ENCODE measurements at regions not wholly inside any gene's neighbourhood (a gene's known extent, or its start where the extent isn't known, plus 50 kb on each side); places are given as distances from the start of the nearest gene placed in this dataset.
"Not testable (repeated sequence)": the region's sequence is repeated elsewhere in the genome, so short reads cannot be mapped to it uniquely, and the experiment has no call there.

DNA sequence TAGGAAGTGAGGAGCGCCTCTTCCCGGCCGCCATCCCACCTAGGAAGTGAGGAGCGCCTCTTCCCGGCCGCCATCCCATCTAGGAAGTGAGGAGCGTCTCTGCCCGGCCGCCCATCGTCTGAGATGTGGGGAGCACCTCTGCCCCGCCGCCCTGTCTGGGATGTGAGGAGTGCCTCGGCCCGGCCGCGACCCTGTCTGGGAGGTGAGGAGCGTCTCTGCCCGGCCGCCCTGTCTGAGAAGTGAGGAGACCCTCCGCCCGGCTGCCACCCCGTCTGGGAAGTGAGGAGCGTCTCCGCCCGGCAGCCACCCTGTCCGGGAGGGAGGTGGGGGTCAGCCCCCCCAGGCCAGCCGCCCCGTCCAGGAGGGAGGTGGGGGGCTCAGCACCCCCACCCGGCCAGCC lies 814.4 kb downstream of the GATA3 start:
- not testable (repeated sequence) for DNase-seq (ENCODE audit: low read depth in 2 of 2)

DNA sequence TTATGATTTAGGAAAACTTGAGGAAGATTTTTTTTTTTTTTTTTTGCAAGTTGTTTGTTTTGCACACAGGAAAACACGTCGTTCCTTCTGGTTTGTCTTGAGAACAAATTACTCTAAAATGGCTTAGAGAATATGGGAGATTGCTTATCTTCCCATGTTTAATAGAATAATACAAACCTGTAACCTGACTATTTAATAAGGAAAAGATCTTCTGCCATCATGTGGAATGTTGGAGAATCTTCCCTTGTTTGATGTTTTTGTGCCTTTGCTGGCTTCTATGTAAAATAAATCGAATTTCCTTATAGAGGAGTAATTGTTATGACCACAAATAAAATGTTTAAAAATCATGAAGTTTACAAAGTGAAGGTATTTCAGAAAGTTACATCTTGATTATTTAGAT lies 818.8 kb downstream of the GATA3 start:
- DNase-seq (ENCODE audit: low read depth in 2 of 2): no peak

DNA sequence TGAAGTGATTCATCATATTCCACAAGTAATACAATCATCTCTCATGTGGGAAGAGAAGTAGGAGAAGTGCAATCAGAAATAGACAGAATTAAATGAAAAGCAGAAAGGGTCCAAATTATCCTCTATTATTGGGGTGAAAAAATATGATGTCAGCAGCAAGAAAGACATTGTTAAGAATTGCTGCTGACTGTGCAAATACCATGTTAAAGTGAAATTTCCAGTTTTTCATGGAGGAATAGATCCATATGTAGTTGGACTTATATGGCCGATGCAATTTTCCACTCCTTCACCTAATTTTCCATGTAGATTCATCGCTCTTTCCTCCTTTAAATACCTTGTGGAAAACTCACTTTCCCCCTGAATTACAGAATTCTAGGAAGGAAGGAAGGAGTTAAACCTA lies 819.8 kb downstream of the GATA3 start:
- DNase-seq (ENCODE audit: low read depth in 2 of 2): no peak

DNA sequence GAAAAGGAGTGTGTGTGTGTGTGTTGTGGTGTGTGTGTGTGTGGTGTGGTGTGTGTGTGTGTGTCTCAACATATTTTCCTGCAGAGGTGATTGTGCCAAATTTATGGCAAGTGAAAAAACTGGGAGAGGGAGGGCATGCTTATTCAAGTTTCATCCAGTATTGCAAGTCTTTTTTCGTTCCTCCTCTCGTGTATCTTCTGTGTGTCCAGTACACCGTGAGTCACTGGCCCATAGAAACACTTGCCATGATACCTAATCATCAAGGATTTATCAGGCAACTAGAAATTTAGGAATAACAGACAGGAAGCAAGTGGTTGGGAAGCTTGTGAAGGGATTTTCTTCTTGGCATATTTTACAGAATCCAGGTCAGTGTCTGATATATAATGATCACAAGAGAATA lies 820.5 kb downstream of the GATA3 start:
- no peak for DNase-seq (ENCODE audit: low read depth in 2 of 2)

DNA sequence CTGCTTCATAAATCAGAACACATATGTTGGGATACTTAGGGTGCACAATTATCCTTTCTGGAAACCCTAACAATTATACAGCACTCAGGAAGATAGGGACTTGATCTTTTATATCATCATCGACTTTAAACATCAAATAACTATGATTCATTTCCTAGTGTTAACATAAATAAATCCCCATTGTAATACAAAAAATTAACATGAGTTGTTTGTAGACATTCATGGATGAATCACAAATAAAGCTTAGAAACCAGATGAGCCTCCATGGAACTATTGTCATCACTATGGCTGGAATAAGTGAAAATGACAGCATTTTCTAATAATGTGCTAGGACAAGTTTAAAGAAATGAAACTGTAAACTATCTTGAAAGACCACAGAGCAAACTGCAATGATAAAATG lies 821.7 kb downstream of the GATA3 start:
- DNase-seq (ENCODE audit: low read depth in 2 of 2): no peak

DNA sequence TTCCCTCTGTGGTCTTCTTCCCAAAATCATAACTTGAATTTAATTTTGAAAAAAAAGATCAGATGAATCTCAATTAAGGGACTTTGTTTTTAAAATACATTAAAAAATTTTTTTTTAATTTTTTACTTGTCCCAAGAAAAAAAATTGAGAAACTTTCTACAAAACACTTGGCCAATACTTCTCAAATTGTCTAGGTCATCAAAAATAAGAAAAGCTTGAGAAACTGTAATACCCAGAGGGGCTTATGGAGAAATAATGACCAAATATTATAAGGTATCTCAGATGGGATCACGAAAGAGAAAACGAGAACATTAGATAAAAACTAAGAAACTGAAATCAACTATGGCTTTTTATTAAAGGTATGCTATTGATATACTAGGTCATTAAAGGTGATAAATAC lies 835.0 kb downstream of the GATA3 start:
- no peak for DNase-seq (ENCODE audit: low read depth in 2 of 2)

DNA sequence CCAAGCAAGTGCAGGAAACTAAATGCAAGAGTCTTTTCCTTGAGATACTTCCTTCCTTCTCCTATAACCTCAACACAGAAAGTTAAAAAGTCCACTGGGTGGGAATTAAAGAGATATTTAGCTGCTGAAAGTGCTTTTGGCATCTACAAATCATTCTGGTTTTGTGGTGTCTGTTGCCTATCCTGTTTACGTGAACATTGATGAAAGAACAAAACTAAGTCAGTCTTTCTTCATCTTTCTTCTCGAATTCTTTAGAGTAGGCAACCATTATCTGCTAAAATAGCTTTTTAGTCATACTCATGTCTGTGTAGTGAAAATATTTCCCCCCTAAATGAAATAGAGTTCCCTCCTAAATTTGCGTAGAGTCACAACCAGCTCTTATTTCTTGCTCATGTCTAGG lies 838.6 kb downstream of the GATA3 start:
- DNase-seq (ENCODE audit: low read depth in 2 of 2): no peak

DNA sequence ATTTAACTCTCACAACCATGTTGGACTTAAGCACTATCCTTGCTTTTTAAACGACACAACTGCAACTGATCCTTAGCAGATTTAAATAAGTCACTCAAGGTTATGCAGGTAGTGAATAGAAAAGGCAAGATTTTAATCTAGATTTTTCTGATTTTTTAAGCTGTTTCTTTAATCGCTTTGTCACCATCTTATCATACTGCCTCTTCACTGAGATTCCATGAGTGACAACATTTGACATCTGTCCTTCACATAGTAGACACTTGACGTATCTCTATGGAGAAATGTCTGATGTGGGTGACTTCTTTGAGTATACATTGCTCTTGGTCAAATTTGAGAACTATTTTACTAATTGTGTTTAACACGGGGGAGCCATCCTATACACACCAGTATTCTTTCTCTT lies 839.7 kb downstream of the GATA3 start:
- no peak for DNase-seq (ENCODE audit: low read depth in 2 of 2)

DNA sequence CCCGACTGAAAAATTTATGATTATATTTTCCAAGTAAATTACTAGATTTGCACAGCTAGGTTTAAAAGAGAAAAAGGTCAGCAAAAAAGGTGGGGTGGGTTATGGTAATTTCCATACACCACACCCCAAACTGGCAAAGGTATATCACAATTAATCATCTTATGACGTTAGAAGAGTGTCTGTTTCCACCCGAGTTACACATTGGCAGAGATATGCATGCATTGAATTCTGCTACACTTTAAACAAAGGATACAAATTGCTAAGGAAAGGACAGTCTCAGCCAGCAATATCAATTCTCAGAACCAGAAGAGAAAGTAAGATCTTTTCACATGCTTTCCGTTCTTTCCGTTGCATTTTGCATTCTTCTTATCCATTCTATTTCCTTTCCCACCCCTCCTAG lies 843.3 kb downstream of the GATA3 start:
- no peak for DNase-seq (ENCODE audit: low read depth in 2 of 2)

DNA sequence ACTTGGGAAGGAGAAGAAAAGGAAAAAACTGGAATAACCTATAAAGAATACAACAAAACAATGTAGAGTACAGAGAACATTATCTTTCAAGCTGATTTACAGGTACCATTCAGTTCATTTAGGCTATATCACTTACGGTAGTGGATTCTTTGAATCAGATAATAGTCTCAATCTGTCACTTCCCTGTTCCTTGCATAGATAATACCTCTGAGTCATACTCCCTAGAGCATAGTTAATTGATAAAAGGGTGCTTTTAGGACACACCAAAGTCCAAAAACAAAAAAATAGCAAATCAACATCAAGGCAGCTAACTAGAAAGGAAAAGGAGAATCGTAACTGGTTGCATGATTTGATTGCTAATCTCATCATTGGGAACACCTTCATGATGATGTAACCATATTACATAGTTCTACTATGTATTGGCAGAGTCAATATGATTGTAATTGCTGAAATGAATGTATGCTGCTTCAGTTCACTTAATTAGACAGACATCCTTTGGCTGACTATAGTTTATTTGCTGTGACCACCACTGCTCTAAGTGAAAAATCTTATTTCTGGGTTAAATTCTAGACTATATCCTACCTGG lies 844.4 kb downstream of the GATA3 start:
- DNase-seq (ENCODE audit: low read depth in 2 of 2): no peak

DNA sequence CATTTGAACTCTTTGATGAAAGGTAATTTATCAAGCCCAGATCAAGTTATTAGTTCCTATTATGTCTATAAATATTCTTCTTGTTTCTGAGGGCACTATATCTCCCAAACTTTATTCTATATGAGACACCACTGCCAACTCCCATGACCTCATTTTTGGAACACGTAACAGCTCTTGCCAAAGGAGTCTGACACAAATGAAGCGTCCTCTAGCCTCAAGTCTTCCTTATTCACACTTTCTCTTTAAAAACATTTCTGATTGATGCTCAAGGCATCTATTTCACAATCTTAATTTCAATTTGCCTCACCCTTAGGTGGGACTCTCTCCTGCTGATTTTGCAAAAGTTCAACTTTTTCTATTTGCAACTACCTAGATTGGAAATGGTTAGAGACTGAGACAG lies 848.4 kb downstream of the GATA3 start:
- no peak for DNase-seq (ENCODE audit: low read depth in 2 of 2)

DNA sequence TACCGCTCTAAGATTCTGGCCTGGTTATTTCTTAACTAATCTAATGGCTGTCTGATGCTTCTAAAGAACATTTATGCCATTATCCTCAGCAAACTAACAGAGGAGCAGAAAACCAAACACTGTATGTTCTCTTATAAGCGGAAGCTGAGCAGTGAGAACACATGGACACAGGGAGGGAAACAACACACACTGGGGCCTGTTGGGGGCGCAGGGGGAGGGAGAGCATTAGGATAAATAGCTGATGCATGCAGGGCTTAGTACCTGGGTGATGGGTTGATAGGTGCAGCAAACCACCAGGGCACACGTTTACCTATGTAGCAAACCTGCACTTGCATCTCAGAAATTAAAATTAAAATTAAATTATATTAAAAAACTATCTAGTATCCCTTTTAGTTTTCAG lies 853.5 kb downstream of the GATA3 start:
- no peak for DNase-seq (ENCODE audit: low read depth in 2 of 2)

DNA sequence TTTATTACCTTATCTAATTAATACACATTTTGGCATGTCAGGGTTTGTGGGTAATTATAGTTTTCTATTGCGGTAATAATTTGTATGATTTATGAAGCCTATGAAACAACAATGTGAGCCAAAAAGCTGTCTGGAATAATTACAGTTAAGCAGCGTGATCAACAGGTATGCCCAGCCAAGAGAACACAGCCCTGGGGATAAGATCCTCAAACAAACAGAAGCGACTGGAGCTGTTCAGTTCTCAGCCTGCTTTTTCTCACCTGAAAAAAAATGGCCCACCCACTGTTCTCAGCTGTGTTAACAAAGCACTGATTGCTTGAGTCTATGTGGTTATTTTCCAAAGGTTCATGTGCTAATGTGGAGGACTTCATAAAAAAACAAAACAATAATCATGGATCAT lies 855.8 kb downstream of the GATA3 start:
- DNase-seq (ENCODE audit: low read depth in 2 of 2): no peak

DNA sequence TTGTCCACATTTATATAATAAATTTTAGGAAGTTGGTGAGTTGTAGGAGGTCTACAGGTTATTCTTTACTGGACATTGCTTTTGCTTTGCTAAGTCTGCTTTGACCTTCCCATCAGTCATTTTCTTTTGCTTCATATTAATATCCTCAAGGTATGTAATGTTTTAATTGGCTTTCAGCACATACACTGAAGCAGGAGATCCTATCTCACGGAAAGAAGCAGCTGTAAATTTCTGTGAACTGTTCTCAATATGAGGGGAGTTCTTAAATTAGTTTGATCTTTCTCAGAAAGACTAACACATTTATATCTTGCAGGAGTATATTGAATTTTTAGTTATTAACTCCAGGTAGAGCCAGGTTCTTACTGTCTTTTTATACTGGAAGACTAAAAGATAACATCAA lies 856.5 kb downstream of the GATA3 start:
- DNase-seq (ENCODE audit: low read depth in 2 of 2): no peak

DNA sequence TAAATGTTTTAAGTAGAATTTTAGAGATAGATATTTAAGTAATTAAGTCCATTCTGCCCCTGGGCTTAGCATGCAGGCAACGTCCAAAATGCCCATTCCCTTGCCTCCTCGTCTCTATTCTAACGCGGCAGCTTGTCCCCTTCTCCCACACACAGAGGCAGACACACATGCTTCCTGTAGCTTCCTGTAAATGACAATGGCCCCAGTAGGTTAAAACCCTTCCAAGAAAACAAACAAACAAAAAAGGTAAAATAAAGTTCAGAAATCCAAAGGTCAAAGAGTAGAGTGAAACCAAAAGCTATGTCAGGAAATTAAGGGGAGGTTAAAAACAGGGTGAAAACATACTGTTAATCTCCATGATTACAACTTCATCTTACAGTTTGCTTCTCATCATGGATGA lies 857.6 kb downstream of the GATA3 start:
- no peak for DNase-seq (ENCODE audit: low read depth in 2 of 2)

DNA sequence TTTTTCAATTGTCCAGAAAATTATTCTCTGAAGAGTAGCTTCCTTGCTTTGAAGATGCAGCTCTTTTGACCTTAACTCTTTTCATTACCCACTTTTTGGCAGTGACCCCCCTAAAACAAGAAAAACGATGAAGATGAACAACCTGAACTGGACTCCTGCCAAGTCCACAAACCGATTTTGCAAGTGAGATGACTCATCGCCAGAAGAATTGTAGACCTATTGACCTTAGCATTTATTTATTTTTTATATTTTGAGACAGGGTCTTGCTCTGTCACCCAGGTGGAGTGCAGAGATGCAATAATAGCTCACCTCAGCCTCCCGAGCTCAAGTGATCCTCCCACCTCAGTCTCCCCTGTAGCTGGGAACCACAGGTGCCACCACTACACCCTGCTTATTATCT lies 859.2 kb downstream of the GATA3 start:
- no peak for DNase-seq (ENCODE audit: low read depth in 2 of 2)

DNA sequence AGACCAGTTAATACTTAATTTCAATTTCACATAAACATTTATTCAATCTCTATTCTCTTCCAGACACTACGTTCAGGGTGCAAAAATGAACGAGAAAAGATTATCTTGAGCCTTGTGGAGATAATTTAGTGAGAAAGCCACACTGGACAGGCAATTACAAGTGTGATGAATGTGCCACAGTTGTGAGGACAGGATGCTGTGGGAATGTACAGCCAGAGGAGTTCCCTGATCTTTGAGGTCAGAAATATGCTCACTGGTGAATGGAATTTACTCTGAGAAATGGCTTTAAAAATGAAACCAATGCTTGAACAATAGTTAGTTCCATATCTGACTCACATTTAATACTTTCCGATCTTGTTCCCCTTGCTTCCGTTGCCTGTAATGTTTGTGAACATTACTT lies 864.8 kb downstream of the GATA3 start:
- no peak for DNase-seq (ENCODE audit: low read depth in 2 of 2)

DNA sequence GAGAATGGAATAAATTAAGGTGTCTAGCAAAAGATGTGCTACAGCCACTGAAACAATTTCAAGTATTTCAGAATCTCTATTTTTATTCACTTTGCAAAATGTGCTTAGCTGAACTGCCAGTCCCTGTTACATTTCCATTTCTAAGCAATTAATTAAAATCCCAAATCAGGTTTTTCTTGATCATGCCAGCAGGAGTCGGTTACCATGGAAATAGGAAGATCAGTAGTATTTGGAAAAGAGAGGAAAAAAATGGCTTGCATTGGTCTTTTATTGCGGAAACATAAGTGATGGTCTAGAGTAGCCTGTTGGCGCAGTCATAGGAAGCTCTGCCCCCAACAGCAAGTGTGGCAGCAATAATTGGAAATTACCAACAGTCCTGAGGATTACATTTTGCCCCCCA lies 867.1 kb downstream of the GATA3 start:
- DNase-seq (ENCODE audit: low read depth in 2 of 2): no peak

DNA sequence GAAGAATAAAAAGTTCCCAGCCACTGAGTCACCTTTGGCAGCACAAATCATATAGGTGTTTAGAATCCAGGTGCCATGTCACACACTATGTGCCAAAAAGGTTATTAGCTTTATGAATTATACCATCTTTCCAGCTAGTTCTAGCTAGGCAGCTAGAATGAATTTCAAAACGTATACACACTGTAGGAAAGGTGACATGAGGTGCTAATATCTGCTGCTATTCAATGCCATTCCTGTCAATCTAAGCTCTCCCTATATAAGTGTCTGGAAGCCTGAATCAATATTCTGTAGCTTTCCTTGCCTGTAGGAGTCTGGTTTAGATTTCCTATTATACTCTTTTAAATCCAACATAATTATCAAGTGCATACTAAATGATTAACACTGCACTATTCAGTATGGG lies 868.6 kb downstream of the GATA3 start:
- no peak for DNase-seq (ENCODE audit: low read depth in 2 of 2)

DNA sequence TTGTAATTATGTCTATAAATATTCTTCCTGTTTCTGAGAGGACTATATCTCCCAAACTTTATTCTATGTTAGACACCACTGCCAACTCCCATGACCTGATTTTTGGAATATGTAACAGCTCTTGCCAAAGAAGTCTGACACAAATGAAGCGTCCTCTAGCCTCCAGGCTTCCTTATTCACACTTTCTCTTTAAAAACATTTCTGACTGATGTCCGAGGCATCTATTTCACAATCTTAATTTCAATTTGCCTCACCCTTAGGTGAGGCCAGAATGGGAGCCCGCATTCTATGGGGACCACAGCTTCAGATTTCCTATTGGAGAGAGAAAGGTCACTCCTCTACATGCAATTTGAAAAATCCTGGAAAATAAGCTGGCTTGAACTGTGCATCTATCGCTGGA lies 873.2 kb downstream of the GATA3 start:
- no peak for DNase-seq (ENCODE audit: low read depth in 2 of 2)

DNA sequence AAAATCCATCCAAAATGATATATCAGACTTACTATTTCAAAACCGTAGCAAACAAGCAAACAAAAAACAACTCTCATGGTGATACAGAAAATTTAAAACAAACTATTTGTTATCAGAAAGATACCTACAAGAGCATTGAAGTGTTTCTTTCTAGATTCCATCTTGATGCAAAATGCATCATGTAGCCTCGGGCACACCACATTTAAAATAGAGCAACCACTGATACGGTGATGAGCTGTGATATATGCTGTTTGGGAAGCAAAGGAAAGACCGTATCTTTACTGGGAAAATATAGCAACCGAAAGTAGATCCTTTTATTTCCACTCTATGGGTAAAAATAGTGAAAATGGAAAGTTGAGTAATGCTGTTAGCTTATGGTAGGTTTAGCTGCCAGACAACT lies 892.0 kb downstream of the GATA3 start:
- no peak for DNase-seq (ENCODE audit: low read depth in 2 of 2)

DNA sequence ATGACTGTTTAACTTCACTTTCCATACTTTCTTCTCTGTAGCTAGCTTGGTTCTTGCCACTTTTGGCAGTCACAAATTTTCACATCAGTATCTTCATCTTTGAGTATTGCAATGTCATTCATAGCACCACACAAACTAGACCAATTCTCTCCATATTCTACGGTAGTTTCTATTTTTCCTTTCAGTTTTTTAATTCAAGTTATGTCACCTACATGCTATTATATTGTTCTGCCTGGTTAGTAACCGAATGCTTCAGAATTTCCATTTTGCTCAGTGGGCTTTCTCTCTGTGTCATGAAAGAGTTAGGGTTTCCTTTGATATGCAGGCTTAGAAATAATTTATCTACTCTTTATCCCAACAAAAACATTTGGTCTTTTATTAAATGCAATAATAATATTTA lies 896.5 kb downstream of the GATA3 start:
- no peak for DNase-seq (ENCODE audit: low read depth in 2 of 2)

DNA sequence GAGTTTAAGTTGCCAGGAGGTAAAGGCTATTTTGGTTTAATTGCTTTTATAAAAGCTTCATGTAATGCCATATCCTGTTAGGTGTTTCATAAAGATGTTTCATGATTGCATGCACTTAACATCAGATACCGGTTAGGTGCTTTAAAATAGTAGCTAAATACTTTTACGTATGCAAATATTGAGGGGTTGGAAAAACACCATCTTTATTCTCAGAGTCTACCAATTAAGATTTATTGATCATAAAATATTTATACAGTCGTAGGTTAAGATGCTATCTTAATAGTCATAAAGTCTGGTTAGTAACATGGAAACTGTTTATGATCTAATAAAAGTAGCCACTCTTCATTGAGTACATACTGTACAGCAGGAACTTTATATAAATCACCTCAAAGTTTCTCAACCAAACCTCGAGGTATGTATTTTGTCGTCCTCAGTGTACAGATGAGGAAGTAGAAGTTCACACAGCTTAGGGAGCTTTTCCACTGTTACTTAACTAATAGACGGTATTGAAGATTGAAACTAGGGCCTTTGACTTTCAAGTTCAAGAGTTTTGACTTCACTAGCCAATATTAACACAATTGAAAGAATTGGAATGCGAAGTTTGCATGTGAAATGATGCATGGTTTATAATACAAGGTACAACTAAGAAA lies 897.1 kb downstream of the GATA3 start:
- DNase-seq (ENCODE audit: low read depth in 2 of 2): no peak

DNA sequence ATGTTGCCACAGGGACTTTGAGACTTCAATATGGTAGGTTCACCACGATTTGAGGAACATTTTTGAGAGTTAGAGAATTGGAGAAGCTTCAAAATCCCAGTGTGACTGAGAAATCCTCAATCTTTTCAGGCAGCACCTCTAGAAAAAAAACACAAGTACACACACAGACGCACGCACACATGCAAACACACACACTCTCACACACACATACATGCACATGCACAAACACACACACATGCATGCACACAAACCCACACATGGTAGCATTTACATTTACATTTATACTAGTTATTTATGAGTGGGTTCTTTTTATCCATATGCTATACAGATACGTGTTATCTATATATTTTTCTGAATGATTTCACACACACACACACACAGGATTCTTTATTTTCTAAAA lies 901.9 kb downstream of the GATA3 start:
- no peak for DNase-seq (ENCODE audit: low read depth in 2 of 2)
